ENCODE measurements at regions not wholly inside any gene's neighbourhood (a gene's known extent, or its start where the extent isn't known, plus 50 kb on each side); places are given as distances from the start of the nearest gene placed in this dataset.

DNA sequence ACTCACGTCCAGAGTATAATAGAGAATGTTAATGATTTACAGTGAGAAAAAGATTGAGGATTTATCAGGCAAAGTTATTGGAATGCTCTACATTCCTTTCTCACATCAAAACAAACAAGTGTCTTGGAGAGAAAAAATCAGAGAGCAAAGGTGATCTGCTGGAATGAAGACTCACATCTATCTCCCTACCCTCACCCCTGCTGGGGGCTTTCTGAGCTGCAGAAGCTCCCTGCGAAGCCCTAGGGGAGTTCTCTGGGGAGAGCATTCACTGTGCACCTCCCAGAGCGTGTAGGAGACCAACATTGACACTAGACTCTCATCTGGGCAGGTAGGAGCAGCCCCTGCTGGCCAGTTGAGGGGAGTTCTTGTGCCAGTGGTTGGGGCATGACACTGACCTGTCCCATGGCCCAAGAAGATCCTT lies 76.6 kb upstream of the ADAMTS16 start:
- TF ChIP-seq HDGF (IDR thresholded peaks at IDR 0.05; ENCODE audit: borderline replicate concordance) (no peak), CTBP1 (IDR thresholded peaks at IDR 0.05; ENCODE audit: borderline replicate concordance) (no peak), SP1 (IDR thresholded peaks at IDR 0.05) (no peak), TARDBP (IDR thresholded peaks at IDR 0.05) (no peak), BHLHE40 (IDR thresholded peaks at IDR 0.05; ENCODE audit: borderline replicate concordance) (no peak), FOXM1 (IDR thresholded peaks at IDR 0.05; ENCODE audit: borderline replicate concordance) (no peak), ELF4 (IDR thresholded peaks at IDR 0.05) (no peak), ARNT (IDR thresholded peaks at IDR 0.05) (no peak), FOXA1 (IDR thresholded peaks at IDR 0.05) (no peak), L3MBTL2 (conservative IDR thresholded peaks at IDR 0.05) (no peak), SUZ12 (IDR thresholded peaks at IDR 0.05) (no peak), FOXK2 (IDR thresholded peaks at IDR 0.05) (no peak)
- TF ChIP-seq, protein P1, sequence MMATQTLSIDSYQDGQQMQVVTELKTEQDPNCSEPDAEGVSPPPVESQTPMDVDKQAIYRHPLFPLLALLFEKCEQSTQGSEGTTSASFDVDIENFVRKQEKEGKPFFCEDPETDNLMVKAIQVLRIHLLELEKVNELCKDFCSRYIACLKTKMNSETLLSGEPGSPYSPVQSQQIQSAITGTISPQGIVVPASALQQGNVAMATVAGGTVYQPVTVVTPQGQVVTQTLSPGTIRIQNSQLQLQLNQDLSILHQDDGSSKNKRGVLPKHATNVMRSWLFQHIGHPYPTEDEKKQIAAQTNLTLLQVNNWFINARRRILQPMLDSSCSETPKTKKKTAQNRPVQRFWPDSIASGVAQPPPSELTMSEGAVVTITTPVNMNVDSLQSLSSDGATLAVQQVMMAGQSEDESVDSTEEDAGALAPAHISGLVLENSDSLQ (IDR thresholded peaks at IDR 0.05), result no peak

All from HEK293T (cell line).